ENCODE measurements at regions not wholly inside any gene's neighbourhood (a gene's known extent, or its start where the extent isn't known, plus 50 kb on each side); places are given as distances from the start of the nearest gene placed in this dataset.

DNA sequence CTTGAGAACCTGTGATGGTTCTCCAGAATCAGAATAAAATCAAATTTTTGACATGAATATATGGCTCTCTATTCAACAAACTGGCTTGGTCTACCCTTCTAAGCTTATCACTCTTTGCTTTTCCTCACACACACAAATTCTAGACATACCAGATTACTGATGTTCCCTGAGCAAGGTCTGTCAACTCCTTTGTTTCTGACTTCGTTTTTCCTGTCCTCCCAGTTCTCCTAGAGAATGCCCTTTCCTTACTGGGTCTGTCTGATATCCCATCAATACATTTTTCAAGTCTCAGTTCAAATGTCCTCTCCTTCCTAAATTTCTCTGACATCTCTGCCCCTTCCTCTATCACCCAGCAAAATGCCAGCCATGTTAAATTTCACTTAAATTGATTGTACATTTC is 202.1 kb upstream of the IGFBP7 start (continued):
- TF ChIP-seq, protein P1, sequence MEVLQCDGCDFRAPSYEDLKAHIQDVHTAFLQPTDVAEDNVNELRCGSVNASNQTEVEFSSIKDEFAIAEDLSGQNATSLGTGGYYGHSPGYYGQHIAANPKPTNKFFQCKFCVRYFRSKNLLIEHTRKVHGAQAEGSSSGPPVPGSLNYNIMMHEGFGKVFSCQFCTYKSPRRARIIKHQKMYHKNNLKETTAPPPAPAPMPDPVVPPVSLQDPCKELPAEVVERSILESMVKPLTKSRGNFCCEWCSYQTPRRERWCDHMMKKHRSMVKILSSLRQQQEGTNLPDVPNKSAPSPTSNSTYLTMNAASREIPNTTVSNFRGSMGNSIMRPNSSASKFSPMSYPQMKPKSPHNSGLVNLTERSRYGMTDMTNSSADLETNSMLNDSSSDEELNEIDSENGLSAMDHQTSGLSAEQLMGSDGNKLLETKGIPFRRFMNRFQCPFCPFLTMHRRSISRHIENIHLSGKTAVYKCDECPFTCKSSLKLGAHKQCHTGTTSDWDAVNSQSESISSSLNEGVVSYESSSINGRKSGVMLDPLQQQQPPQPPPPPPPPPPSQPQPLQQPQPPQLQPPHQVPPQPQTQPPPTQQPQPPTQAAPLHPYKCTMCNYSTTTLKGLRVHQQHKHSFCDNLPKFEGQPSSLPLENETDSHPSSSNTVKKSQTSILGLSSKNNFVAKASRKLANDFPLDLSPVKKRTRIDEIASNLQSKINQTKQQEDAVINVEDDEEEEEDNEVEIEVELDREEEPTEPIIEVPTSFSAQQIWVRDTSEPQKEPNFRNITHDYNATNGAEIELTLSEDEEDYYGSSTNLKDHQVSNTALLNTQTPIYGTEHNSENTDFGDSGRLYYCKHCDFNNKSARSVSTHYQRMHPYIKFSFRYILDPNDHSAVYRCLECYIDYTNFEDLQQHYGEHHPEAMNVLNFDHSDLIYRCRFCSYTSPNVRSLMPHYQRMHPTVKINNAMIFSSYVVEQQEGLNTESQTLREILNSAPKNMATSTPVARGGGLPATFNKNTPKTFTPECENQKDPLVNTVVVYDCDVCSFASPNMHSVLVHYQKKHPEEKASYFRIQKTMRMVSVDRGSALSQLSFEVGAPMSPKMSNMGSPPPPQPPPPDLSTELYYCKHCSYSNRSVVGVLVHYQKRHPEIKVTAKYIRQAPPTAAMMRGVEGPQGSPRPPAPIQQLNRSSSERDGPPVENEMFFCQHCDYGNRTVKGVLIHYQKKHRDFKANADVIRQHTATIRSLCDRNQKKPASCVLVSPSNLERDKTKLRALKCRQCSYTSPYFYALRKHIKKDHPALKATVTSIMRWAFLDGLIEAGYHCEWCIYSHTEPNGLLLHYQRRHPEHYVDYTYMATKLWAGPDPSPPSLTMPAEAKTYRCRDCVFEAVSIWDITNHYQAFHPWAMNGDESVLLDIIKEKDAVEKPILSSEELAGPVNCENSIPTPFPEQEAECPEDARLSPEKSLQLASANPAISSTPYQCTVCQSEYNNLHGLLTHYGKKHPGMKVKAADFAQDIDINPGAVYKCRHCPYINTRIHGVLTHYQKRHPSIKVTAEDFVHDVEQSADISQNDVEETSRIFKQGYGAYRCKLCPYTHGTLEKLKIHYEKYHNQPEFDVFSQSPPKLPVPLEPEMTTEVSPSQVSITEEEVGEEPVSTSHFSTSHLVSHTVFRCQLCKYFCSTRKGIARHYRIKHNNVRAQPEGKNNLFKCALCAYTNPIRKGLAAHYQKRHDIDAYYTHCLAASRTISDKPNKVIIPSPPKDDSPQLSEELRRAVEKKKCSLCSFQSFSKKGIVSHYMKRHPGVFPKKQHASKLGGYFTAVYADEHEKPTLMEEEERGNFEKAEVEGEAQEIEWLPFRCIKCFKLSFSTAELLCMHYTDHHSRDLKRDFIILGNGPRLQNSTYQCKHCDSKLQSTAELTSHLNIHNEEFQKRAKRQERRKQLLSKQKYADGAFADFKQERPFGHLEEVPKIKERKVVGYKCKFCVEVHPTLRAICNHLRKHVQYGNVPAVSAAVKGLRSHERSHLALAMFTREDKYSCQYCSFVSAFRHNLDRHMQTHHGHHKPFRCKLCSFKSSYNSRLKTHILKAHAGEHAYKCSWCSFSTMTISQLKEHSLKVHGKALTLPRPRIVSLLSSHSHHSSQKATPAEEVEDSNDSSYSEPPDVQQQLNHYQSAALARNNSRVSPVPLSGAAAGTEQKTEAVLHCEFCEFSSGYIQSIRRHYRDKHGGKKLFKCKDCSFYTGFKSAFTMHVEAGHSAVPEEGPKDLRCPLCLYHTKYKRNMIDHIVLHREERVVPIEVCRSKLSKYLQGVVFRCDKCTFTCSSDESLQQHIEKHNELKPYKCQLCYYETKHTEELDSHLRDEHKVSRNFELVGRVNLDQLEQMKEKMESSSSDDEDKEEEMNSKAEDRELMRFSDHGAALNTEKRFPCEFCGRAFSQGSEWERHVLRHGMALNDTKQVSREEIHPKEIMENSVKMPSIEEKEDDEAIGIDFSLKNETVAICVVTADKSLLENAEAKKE (CRISPR knock-in tag; IDR thresholded peaks at IDR 0.05) = no peak
- TF ChIP-seq STAT1 (IDR thresholded peaks at IDR 0.05; ENCODE audit: unreplicated experiment) (no peak), ZNF331 (CRISPR knock-in tag; IDR thresholded peaks at IDR 0.05; ENCODE audit: low read depth) (no peak), POLR2AphosphoS5 (IDR thresholded peaks at IDR 0.05; ENCODE audit: low read depth) (no peak), EZH2 (IDR thresholded peaks at IDR 0.05; ENCODE audit: low read depth, unreplicated experiment) (no peak), EZH2phosphoT487 (IDR thresholded peaks at IDR 0.05; ENCODE audit: unreplicated experiment) (no peak), CREB1 (CRISPR knock-in tag; IDR thresholded peaks at IDR 0.05; ENCODE audit: low read depth) (no peak), ZNF114 (CRISPR knock-in tag; IDR thresholded peaks at IDR 0.05) (no peak)
- TF ChIP-seq, protein P2, sequence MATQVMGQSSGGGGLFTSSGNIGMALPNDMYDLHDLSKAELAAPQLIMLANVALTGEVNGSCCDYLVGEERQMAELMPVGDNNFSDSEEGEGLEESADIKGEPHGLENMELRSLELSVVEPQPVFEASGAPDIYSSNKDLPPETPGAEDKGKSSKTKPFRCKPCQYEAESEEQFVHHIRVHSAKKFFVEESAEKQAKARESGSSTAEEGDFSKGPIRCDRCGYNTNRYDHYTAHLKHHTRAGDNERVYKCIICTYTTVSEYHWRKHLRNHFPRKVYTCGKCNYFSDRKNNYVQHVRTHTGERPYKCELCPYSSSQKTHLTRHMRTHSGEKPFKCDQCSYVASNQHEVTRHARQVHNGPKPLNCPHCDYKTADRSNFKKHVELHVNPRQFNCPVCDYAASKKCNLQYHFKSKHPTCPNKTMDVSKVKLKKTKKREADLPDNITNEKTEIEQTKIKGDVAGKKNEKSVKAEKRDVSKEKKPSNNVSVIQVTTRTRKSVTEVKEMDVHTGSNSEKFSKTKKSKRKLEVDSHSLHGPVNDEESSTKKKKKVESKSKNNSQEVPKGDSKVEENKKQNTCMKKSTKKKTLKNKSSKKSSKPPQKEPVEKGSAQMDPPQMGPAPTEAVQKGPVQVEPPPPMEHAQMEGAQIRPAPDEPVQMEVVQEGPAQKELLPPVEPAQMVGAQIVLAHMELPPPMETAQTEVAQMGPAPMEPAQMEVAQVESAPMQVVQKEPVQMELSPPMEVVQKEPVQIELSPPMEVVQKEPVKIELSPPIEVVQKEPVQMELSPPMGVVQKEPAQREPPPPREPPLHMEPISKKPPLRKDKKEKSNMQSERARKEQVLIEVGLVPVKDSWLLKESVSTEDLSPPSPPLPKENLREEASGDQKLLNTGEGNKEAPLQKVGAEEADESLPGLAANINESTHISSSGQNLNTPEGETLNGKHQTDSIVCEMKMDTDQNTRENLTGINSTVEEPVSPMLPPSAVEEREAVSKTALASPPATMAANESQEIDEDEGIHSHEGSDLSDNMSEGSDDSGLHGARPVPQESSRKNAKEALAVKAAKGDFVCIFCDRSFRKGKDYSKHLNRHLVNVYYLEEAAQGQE (IDR thresholded peaks at IDR 0.05; ENCODE audit: unreplicated experiment) = no peak
- TF ChIP-seq, protein P3, sequence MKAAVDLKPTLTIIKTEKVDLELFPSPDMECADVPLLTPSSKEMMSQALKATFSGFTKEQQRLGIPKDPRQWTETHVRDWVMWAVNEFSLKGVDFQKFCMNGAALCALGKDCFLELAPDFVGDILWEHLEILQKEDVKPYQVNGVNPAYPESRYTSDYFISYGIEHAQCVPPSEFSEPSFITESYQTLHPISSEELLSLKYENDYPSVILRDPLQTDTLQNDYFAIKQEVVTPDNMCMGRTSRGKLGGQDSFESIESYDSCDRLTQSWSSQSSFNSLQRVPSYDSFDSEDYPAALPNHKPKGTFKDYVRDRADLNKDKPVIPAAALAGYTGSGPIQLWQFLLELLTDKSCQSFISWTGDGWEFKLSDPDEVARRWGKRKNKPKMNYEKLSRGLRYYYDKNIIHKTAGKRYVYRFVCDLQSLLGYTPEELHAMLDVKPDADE (IDR thresholded peaks at IDR 0.05) = no peak
- TF ChIP-seq, protein P4, sequence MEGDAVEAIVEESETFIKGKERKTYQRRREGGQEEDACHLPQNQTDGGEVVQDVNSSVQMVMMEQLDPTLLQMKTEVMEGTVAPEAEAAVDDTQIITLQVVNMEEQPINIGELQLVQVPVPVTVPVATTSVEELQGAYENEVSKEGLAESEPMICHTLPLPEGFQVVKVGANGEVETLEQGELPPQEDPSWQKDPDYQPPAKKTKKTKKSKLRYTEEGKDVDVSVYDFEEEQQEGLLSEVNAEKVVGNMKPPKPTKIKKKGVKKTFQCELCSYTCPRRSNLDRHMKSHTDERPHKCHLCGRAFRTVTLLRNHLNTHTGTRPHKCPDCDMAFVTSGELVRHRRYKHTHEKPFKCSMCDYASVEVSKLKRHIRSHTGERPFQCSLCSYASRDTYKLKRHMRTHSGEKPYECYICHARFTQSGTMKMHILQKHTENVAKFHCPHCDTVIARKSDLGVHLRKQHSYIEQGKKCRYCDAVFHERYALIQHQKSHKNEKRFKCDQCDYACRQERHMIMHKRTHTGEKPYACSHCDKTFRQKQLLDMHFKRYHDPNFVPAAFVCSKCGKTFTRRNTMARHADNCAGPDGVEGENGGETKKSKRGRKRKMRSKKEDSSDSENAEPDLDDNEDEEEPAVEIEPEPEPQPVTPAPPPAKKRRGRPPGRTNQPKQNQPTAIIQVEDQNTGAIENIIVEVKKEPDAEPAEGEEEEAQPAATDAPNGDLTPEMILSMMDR (conservative IDR thresholded peaks at IDR 0.05; ENCODE audit: low read depth in 2 of 2) = no peak

Measured in GM23338 (cell line).